MM.1S (cell line): ENCODE measurements at regions not wholly inside any gene's neighbourhood (a gene's known extent, or its start where the extent isn't known, plus 50 kb on each side); places are given as distances from the start of the nearest gene placed in this dataset.

Experiments
- EZH2 ChIP-seq: fragments of 300-600 bp; sonication (generic); optimal IDR thresholded peaks from 2 replicates; pipeline ENCODE3; 2017; ENCODE audit warnings: low read depth, mild to moderate bottlenecking, antibody characterized with exemption, low read length, mixed read lengths
- EZH2phosphoT487 ChIP-seq: fragments of 300-600 bp; sonication (generic); IDR thresholded peaks from 2 replicates; pipeline ENCODE4 v1.6.1; 2018; ENCODE audit warnings: antibody characterized with exemption, low read length
- TF ChIP-seq, protein P1 (sequence below): fragments of 300-600 bp; sonication (generic); IDR thresholded peaks from 2 replicates; pipeline ENCODE4 v1.5.1; 2016; ENCODE audit warnings: antibody characterized with exemption, low read length, mixed read lengths

DNA sequence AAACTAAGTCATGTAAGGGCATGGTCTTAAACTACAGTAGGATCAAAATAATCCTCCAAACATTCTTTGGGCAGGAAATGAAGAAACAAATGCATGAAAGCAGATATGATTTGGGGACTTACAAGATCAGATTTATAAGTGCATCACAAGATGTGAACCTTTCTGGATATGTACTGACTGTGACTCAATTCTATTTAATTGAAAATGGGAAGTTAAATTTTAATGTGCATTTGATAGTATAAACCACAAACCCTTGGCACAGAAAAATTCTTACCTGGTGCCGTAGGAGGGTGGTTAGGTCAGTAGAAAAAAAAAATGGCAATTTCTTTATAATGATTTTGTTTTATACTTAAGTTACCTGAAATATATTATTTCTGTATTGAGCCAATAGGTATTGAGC is 262.5 kb upstream of the TGFBR2 start:
- TF ChIP-seq, protein P1, sequence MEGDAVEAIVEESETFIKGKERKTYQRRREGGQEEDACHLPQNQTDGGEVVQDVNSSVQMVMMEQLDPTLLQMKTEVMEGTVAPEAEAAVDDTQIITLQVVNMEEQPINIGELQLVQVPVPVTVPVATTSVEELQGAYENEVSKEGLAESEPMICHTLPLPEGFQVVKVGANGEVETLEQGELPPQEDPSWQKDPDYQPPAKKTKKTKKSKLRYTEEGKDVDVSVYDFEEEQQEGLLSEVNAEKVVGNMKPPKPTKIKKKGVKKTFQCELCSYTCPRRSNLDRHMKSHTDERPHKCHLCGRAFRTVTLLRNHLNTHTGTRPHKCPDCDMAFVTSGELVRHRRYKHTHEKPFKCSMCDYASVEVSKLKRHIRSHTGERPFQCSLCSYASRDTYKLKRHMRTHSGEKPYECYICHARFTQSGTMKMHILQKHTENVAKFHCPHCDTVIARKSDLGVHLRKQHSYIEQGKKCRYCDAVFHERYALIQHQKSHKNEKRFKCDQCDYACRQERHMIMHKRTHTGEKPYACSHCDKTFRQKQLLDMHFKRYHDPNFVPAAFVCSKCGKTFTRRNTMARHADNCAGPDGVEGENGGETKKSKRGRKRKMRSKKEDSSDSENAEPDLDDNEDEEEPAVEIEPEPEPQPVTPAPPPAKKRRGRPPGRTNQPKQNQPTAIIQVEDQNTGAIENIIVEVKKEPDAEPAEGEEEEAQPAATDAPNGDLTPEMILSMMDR: no peak
- TF ChIP-seq EZH2 (no peak), EZH2phosphoT487 (no peak)
